Vagina (tissue), 2 donors: ENCODE measurements at regions not wholly inside any gene's neighbourhood (a gene's known extent, or its start where the extent isn't known, plus 50 kb on each side); places are given as distances from the start of the nearest gene placed in this dataset.

Experiments
- POLR2A ChIP-seq, 2 donors: fragments of 450-650 bp; IDR thresholded peaks; one replicate each; pipeline ENCODE4 v1.6.1; 2017; ENCODE audit warnings: antibody characterized with exemption in 2 of 2, mild to moderate bottlenecking in 2 of 2, moderate library complexity in 2 of 2
- TF ChIP-seq, protein P1 (sequence below), 3 experiments: fragments of 450-650 bp in 2 of 3; fragments of 200-600 bp in 1 of 3; sonication (generic) in 1 of 3; IDR thresholded peaks; one replicate each; pipeline ENCODE4 v1.5.1; 2017 to 2019; ENCODE audit warnings: antibody characterized with exemption in 3 of 3, mild to moderate bottlenecking in 2 of 3, moderate library complexity in 2 of 3

DNA sequence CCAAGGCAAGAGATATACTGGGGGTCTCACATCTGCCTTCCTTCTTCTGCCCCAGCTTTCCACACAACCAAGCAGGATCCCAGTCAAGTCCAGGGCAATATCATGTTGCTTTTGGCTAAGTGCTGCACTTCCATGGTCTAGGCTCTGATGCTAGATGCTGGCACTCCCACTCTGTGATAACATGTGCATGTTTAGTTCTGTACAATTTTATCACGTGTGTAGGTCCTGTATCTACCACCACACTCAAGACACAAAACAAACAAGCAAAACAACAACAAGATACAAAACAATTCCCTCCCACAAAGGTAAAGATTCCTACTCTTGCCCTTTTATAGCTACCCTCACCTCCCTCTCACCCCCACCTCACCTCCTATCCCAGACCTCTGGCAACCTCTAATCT, 105.6 kb upstream of the HABP2 start:
- TF ChIP-seq, protein P1, sequence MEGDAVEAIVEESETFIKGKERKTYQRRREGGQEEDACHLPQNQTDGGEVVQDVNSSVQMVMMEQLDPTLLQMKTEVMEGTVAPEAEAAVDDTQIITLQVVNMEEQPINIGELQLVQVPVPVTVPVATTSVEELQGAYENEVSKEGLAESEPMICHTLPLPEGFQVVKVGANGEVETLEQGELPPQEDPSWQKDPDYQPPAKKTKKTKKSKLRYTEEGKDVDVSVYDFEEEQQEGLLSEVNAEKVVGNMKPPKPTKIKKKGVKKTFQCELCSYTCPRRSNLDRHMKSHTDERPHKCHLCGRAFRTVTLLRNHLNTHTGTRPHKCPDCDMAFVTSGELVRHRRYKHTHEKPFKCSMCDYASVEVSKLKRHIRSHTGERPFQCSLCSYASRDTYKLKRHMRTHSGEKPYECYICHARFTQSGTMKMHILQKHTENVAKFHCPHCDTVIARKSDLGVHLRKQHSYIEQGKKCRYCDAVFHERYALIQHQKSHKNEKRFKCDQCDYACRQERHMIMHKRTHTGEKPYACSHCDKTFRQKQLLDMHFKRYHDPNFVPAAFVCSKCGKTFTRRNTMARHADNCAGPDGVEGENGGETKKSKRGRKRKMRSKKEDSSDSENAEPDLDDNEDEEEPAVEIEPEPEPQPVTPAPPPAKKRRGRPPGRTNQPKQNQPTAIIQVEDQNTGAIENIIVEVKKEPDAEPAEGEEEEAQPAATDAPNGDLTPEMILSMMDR (IDR thresholded peaks at IDR 0.05): no peak
- TF ChIP-seq POLR2A (IDR thresholded peaks at IDR 0.05): no peak
